ENCODE measurements at regions not wholly inside any gene's neighbourhood (a gene's known extent, or its start where the extent isn't known, plus 50 kb on each side); places are given as distances from the start of the nearest gene placed in this dataset.
"Not testable (repeated sequence)": the region's sequence is repeated elsewhere in the genome, so short reads cannot be mapped to it uniquely, and the experiment has no call there.

- FAIRE-seq, result no peak
These were observed 89.1 kb upstream of the ALCAM start for GRCh38 chr3:105277656-105278055.

GRCh38 chr3:105278688-105279087, 88.0 kb upstream of the ALCAM start:
- FAIRE-seq, result no peak

GRCh38 chr3:105281989-105282388, 84.7 kb upstream of the ALCAM start:
- no peak for FAIRE-seq

- no peak for FAIRE-seq
These were observed 81.8 kb upstream of the ALCAM start for GRCh38 chr3:105284876-105285275.

GRCh38 chr3:105285653-105286241, 81.0 kb upstream of the ALCAM start:
- no peak for FAIRE-seq

- no peak for FAIRE-seq
These were observed 73.3 kb upstream of the ALCAM start for GRCh38 chr3:105293441-105293840.

- FAIRE-seq, result not testable (repeated sequence)
These were observed 70.4 kb upstream of the ALCAM start for GRCh38 chr3:105296182-105296822.

- FAIRE-seq, result no peak
These were observed 62.2 kb upstream of the ALCAM start for GRCh38 chr3:105304487-105304886.

- no peak for FAIRE-seq
These were observed 51.6 kb upstream of the ALCAM start for GRCh38 chr3:105315144-105315543.

- no peak for FAIRE-seq
These were observed 50.9 kb upstream of the ALCAM start for GRCh38 chr3:105315815-105316214.

GRCh38 chr3:105316331-105316730, 50.4 kb upstream of the ALCAM start:
- FAIRE-seq, result no peak

All from colon (tissue), 2 donors.